Keratinocyte (primary cell): ENCODE measurements at regions not wholly inside any gene's neighbourhood (a gene's known extent, or its start where the extent isn't known, plus 50 kb on each side); places are given as distances from the start of the nearest gene placed in this dataset.

ENCODE experiments used
- CTCF ChIP-seq, 3 experiments: IDR thresholded peaks in 1 of 3; conservative IDR thresholded peaks in 1 of 3; optimal IDR thresholded peaks in 1 of 3; 2 replicates in 2 of 3; 3 replicates in 1 of 3; pipeline versions ENCODE3 to v1.5.1; 2011; ENCODE audit warnings: low read length in 3 of 3, mild to moderate bottlenecking in 3 of 3, moderate library complexity in 2 of 3, control low read depth in 1 of 3, inconsistent platforms in 1 of 3; ENCODE audit not compliant: insufficient read depth in 2 of 3; ENCODE audit errors: extremely low read depth in 1 of 3
- EZH2 ChIP-seq: IDR thresholded peaks from one replicate; pipeline ENCODE4 v1.6.1; 2012; ENCODE audit warnings: inconsistent platforms, mild to moderate bottlenecking, low read length, moderate library complexity

GRCh38 chr2:2546046-2546445 is 215.0 kb upstream of the MYT1L start:
- TF ChIP-seq CTCF (optimal IDR thresholded peaks at IDR 0.05 in 1 of 3, IDR thresholded peaks at IDR 0.05 in 1 of 3, conservative IDR thresholded peaks at IDR 0.05 in 1 of 3; ENCODE audit: extremely low read depth in 1 of 3, insufficient read depth in 2 of 3, low read length in 3 of 3) (no peak), EZH2 (no peak)
